GM18507 (cell line): ENCODE measurements at regions not wholly inside any gene's neighbourhood (a gene's known extent, or its start where the extent isn't known, plus 50 kb on each side); places are given as distances from the start of the nearest gene placed in this dataset.
"Not testable (repeated sequence)": the region's sequence is repeated elsewhere in the genome, so short reads cannot be mapped to it uniquely, and the experiment has no call there.

Source experiments
- DNase-seq: peaks from one replicate; pipeline ENCODE4 v3.0.0; 2011; ENCODE audit warnings: low read depth; ENCODE audit not compliant: insufficient read length; ENCODE audit errors: extremely low spot score
- FAIRE-seq: peaks from 2 replicates; lab custom pipeline; 2011; peaks lifted over from hg19 to GRCh38; lab: Jason Lieb, UNC

GRCh38 chr11:91082255-91082654 is 859.4 kb upstream of the CHORDC1 start:
- DNase-seq (no peak), FAIRE-seq (no peak)

- FAIRE-seq (no peak), DNase-seq (no peak)
Observed at GRCh38 chr11:91081440-91082043, 858.7 kb upstream of the CHORDC1 start.

DNA sequence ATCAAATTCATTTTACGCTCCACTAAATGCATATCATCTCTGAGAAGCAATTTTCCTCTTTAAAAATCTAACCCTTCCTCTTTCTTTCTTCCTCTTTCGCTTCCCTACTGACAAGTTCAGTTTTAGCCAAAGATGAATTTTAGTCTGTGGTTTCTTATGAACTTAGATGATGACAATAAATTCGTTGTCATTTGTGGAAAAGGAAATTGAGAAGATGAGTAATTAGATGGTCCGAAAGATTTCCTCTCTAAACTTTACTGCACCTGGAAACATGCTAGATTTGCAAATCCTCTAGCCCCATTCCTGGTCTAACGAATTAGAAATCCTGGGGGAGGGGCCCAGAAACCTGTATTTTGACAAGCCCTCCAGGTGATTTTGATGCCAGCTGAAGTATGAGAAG is 855.4 kb upstream of the CHORDC1 start:
- no peak for DNase-seq
- no peak for FAIRE-seq

GRCh38 chr11:91075032-91075695 is 852.3 kb upstream of the CHORDC1 start:
- DNase-seq = no peak
- no peak for FAIRE-seq

GRCh38 chr11:91067666-91068065 is 844.8 kb upstream of the CHORDC1 start:
- DNase-seq (no peak), FAIRE-seq (no peak)

GRCh38 chr11:91066456-91067047 is 843.7 kb upstream of the CHORDC1 start:
- DNase-seq = no peak

GRCh38 chr11:91063399-91063798 is 840.5 kb upstream of the CHORDC1 start:
- not testable (repeated sequence) for FAIRE-seq, DNase-seq

More at GRCh38 chr11:91066456-91067047, 843.7 kb upstream of the CHORDC1 start:
- no peak for FAIRE-seq

GRCh38 chr11:91047882-91048281 is 825.0 kb upstream of the CHORDC1 start:
- DNase-seq (no peak), FAIRE-seq (no peak)

DNA sequence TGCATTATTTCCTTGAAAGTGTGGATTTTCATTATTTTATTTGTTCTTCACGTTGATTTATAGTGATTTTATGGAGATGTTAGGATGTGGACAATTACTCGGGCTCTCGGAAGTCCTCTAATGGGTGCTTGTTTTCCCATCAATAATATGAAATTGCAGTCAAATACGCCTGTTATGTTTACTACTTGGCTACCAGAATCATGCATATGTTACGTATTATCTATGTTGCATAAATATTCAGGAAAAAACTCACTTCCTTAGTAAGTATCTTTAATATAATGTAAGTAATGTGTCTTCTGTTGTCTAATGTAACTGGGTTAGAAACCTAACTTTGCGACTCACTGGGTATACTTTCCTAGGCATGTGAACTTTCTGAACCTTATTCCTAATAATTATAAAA is 823.4 kb upstream of the CHORDC1 start:
- DNase-seq (no peak), FAIRE-seq (no peak)

GRCh38 chr11:91041626-91042025 is 818.8 kb upstream of the CHORDC1 start:
- DNase-seq (no peak), FAIRE-seq (no peak)

GRCh38 chr11:91023731-91024130 is 800.9 kb upstream of the CHORDC1 start:
- no peak for DNase-seq
- no peak for FAIRE-seq

- FAIRE-seq = no peak
- no peak for DNase-seq
Observed at GRCh38 chr11:91011503-91011902, 788.7 kb upstream of the CHORDC1 start.

DNA sequence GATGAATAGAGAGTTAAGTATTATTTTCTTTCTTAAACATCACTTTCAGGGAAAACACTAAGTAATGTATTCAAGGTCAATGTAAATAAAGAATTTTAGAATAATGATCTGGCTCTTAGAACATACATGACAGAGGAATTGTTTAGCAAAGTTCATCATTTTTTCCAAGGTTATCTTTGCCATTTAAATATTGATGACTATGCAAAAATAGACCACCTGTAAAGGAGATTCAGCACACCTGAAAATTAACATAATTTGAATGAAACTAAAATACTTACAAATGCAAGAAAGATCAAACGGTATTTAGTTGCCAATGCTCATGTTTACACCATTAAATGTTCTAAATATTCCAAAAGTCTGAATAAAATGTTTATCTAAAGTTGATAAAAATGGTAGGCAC is 782.6 kb upstream of the CHORDC1 start:
- FAIRE-seq (no peak), DNase-seq (no peak)

- FAIRE-seq = no peak
Observed at GRCh38 chr11:90997241-90997640, 774.4 kb upstream of the CHORDC1 start.

GRCh38 chr11:90972159-90972558 is 749.3 kb upstream of the CHORDC1 start:
- not testable (repeated sequence) for DNase-seq, FAIRE-seq

More at GRCh38 chr11:90997241-90997640, 774.4 kb upstream of the CHORDC1 start:
- no peak for DNase-seq

DNA sequence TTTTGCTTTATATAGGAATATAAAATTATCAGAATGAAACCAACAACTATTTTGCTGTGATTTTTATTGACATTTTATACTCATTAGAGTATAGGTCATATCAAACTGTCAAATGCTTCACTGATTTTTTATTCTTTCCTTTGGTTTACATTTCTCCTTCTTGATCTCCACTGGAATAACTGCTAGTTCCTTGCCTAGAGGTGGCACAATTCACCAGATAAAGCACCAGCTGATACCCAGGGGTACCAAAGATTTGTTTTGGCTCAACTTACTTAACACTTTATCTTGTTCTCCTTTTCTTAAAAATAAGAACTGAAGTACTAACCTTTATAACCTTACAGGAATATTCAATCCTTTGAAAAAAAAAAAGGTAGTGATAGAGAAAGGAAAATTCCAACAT is 725.1 kb upstream of the CHORDC1 start:
- DNase-seq (no peak), FAIRE-seq (no peak)

DNA sequence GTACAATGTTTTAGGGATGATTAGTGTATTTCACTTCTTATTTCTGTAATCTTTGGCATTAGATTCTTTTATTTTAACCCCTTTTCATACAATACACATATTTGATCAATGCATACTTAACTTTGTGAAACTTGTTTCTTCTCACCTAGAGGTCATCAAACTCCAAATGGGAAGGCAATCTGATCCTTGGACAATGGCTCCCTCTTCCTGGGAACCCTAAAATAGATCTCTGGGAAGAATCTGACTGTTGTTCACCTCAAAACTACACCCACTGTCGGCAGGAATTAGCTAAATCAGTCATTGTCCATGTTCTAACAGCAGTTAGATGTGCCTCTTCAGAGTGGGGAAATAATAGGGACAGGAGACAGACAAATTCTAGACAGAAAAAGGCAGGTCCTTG is 707.4 kb upstream of the CHORDC1 start:
- DNase-seq (no peak), FAIRE-seq (no peak)

GRCh38 chr11:90919332-90919731 is 696.5 kb upstream of the CHORDC1 start:
- DNase-seq = no peak
- no peak for FAIRE-seq

DNA sequence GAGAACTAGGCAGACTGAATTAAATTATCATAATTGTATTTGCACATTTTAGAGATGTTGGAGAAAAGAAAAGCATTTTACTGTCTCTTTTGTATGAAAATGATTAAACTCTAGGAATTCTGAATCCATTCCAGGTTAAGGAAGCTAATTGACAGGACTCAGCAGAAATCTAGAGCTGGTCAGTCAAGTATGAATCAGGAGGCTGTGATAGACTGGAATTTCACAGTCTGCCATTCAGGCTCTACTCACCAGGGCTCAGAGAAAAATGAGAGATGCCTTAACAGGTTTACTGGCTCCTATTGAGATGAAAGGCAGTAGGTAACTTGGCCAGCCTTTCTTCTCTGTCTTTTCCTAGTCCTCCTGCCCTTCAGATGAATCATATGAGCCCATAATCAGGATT is 693.9 kb upstream of the CHORDC1 start:
- DNase-seq (no peak), FAIRE-seq (no peak)

GRCh38 chr11:90913131-90913668 is 690.4 kb upstream of the CHORDC1 start:
- no peak for FAIRE-seq
- DNase-seq = no peak

DNA sequence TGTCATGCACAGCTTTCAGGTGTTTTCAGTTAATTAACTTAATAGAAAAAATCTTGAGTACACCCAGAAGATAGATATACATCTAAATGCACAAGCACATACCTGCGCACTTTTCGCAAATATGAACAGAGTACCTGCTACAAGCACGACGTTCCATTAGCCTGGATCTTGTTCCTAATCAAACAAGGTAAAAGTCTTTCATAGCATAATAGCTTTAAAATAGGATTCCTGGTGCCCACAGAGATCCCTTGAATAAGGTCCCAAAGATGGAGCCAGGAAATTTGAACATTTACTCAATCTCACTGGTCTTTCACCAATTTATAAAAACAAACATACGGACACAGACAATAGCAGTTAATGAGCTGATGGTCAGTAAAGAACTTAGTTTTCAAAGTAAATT is 689.8 kb upstream of the CHORDC1 start:
- DNase-seq = no peak
- no peak for FAIRE-seq
